Tibial artery (tissue), 4 donors: ENCODE measurements at regions not wholly inside any gene's neighbourhood (a gene's known extent, or its start where the extent isn't known, plus 50 kb on each side); places are given as distances from the start of the nearest gene placed in this dataset.

Experiments used
- DNase-seq, 2 donors: peaks; one replicate each; pipeline ENCODE4 v3.0.0-alpha.2; 2019
- H3K27ac ChIP-seq, 2 donors: fragments of 200-600 bp; sonication (generic) in 1 of 2; 1 replicate in 1 of 2; 2 replicates in 1 of 2; pipeline ENCODE4 v1.5.1; 2018 to 2019; ENCODE audit warnings: mild to moderate bottlenecking in 1 of 2
- H3K27me3 ChIP-seq, 2 donors: fragments of 200-600 bp; sonication (generic) in 1 of 2; one replicate each; pipeline versions ENCODE4 v1.5.1 to v1.6.0; 2016 to 2019
- H3K36me3 ChIP-seq, 3 donors: fragments of 200-600 bp; sonication (generic) in 2 of 3; one replicate each; pipeline ENCODE4 v1.5.1; 2016 to 2019; ENCODE audit warnings: mild to moderate bottlenecking in 2 of 3
- H3K4me1 ChIP-seq, 4 donors: fragments of 200-600 bp; sonication (generic) in 2 of 4; 1 replicate in 3 of 4; 2 replicates in 1 of 4; pipeline ENCODE4 v1.5.1; 2016 to 2019
- H3K4me3 ChIP-seq, 2 donors: fragments of 200-600 bp; sonication (generic) in 1 of 2; 1 replicate in 1 of 2; 2 replicates in 1 of 2; pipeline ENCODE4 v1.5.1; 2018 to 2019; ENCODE audit warnings: mild to moderate bottlenecking in 2 of 2
- H3K9me3 ChIP-seq, 3 donors: fragments of 200-600 bp; sonication (generic) in 1 of 3; one replicate each; pipeline ENCODE4 v1.5.1; 2016 to 2019
- intact Hi-C: fragments of 100-400 bp; cut with DNase I; formaldehyde crosslinking; loops from one replicate; pipeline ENCODE4 v1.15.0; 2023; ENCODE audit warnings: low total_unique reads
- TF ChIP-seq, protein P1 (sequence below), 2 experiments: fragments of 200-600 bp in 1 of 2; fragments of 450-650 bp in 1 of 2; IDR thresholded peaks; one replicate each; pipeline ENCODE4 v1.5.1; 2017 to 2019; ENCODE audit warnings: antibody characterized with exemption in 2 of 2, mild to moderate bottlenecking in 1 of 2, moderate library complexity in 1 of 2

- Histone ChIP-seq H3K9me3 (no peaks in the 10 kb centered on the region), H3K4me3 (no peak overlapping the region), H3K4me1 (no peaks in the 10 kb centered on the region), H3K27ac (no peak overlapping the region), H3K27me3 (no peaks in the 10 kb centered on the region), H3K36me3 (no peaks in the 10 kb centered on the region)
- DNase-seq: no peak
- intact Hi-C loops: no loop called here
- TF ChIP-seq, protein P1, sequence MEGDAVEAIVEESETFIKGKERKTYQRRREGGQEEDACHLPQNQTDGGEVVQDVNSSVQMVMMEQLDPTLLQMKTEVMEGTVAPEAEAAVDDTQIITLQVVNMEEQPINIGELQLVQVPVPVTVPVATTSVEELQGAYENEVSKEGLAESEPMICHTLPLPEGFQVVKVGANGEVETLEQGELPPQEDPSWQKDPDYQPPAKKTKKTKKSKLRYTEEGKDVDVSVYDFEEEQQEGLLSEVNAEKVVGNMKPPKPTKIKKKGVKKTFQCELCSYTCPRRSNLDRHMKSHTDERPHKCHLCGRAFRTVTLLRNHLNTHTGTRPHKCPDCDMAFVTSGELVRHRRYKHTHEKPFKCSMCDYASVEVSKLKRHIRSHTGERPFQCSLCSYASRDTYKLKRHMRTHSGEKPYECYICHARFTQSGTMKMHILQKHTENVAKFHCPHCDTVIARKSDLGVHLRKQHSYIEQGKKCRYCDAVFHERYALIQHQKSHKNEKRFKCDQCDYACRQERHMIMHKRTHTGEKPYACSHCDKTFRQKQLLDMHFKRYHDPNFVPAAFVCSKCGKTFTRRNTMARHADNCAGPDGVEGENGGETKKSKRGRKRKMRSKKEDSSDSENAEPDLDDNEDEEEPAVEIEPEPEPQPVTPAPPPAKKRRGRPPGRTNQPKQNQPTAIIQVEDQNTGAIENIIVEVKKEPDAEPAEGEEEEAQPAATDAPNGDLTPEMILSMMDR (IDR thresholded peaks at IDR 0.05): no peak
These were observed 120.0 kb upstream of the BDNF start for GRCh38 chr11:27820249-27820648.

- DNase-seq: no peak
- H3K27me3 ChIP-seq: no peaks in the 10 kb centered on the region
- H3K4me3 ChIP-seq: no peak overlapping the region
- H3K27ac ChIP-seq: no peak overlapping the region
- TF ChIP-seq, protein P1 (IDR thresholded peaks at IDR 0.05): no peak
- intact Hi-C loops: no loop called here
- H3K9me3 ChIP-seq: no peaks in the 10 kb centered on the region
- no peaks in the 10 kb centered on the region for H3K36me3 ChIP-seq
- no peaks in the 10 kb centered on the region for H3K4me1 ChIP-seq
These were observed 115.9 kb upstream of the BDNF start for GRCh38 chr11:27816197-27816596.

DNA sequence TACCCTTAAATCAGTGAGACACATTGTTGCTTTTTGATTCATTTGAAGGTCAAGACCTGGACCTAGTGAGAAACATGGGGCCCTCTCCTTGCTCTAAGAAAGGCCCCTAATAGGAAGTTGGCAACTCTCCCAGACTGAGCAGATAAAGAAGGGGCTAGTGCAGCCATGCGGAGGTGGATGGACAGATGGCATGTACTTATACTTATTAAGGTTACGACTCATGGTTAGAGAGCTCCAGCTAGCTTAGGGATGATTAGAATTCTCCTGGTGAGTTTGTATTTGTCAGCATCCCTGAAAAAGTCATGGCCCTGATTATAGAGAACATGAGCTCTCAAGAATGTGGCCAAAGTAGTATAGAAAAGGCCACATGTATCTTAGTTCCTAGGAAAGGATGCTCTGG, 112.1 kb upstream of the BDNF start:
- Histone ChIP-seq H3K27me3 (no peaks in the 10 kb centered on the region), H3K9me3 (no peaks in the 10 kb centered on the region), H3K27ac (no peak overlapping the region), H3K36me3 (no peaks in the 10 kb centered on the region), H3K4me1 (no peaks in the 10 kb centered on the region), H3K4me3 (no peak overlapping the region)
- TF ChIP-seq, protein P1 (IDR thresholded peaks at IDR 0.05): no peak
- intact Hi-C loops: no loop called here
- DNase-seq: no peak

- intact Hi-C loops: no loop called here
- no peaks in the 10 kb centered on the region for H3K9me3 ChIP-seq
- no peak overlapping the region for H3K4me3 ChIP-seq
- DNase-seq: no peak
- H3K27ac ChIP-seq: no peak overlapping the region
- H3K4me1 ChIP-seq: no peaks in the 10 kb centered on the region
- TF ChIP-seq, protein P1 (IDR thresholded peaks at IDR 0.05): no peak
- no peaks in the 10 kb centered on the region for H3K27me3 ChIP-seq
- no peaks in the 10 kb centered on the region for H3K36me3 ChIP-seq
These were observed 107.3 kb upstream of the BDNF start for GRCh38 chr11:27807596-27807995.

DNA sequence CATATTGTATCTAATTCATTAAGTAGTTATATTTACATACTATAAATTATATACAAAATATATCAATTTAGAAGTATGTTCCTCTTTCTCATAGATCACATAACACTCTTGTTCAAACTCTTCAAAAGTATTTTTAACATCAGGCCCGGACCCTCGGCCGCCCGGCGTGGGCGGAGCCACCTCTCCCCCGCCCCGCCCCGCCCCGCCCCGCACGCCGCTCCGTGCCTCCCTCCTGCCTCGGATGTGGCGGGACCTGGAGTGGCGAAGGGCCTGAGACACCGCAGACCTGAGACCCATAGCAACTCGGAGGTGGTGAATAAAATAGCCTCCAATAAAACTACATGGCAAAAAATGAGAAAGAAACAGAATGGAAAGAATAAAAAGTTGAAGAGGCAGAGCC, 105.9 kb upstream of the BDNF start:
- no peak for DNase-seq
- Histone ChIP-seq H3K27ac (no peak overlapping the region), H3K4me3 (no peak overlapping the region), H3K36me3 (no peaks in the 10 kb centered on the region), H3K27me3 (no peaks in the 10 kb centered on the region), H3K9me3 (no peaks in the 10 kb centered on the region), H3K4me1 (no peaks in the 10 kb centered on the region)
- TF ChIP-seq, protein P1 (IDR thresholded peaks at IDR 0.05): no peak
- intact Hi-C loops: no loop called here
